K562 (cell line): ENCODE measurements at regions not wholly inside any gene's neighbourhood (a gene's known extent, or its start where the extent isn't known, plus 50 kb on each side); places are given as distances from the start of the nearest gene placed in this dataset.

Experiments
- ATAC-seq: fragments of 200-7000 bp; cut with Tn5 transposase; 3 replicates; pipeline ENCODE4 v1.9.1; 2020; ENCODE audit warnings: moderate library complexity
- BruUV-seq: library from RNA; stranded (reverse); fragments of 400-500 nt; replicated peaks from 2 replicates; lab custom pipeline; 2021; lab: Mats Ljungman, UMichigan
- CTCF ChIA-PET: fragments of 300-600 bp; formaldehyde crosslinking; extraction: SDS; loops from one replicate; lab custom pipeline; 2021; ENCODE audit warnings: low intra/inter-chr PET ratio; lab: Yijun Ruan, JAX
- POLR2A ChIA-PET: fragments of 300-600, 350-650 bp; sonication (Branson Sonifier 250); formaldehyde crosslinking; extraction: SDS; loops from one replicate; lab custom pipeline; 2021; ENCODE audit warnings: antibody characterized with exemption, inconsistent platforms; lab: Yijun Ruan, JAX
- DNase-seq, 4 experiments: peaks; one replicate each; pipeline versions ENCODE4 v3.0.0 to v3.0.0-alpha.2; 2011 to 2018; ENCODE audit warnings: low spot score in 3 of 4, mixed read lengths in 3 of 4; ENCODE audit errors: extremely low read depth in 1 of 4
- FAIRE-seq: peaks from 2 replicates; lab custom pipeline; 2011; peaks lifted over from hg19 to GRCh38; lab: Jason Lieb, UNC
- H2AFZ ChIP-seq: 2 replicates; pipeline ENCODE4 v1.6.0; 2011; ENCODE audit warnings: low read depth, low read length, control low read depth, inconsistent platforms
- H3K27ac ChIP-seq: fragments of 200-600 bp; 3 replicates; pipeline ENCODE4 v1.8.0; 2011; ENCODE audit warnings: low read depth, mild to moderate bottlenecking, control low read depth, inconsistent platforms, low read length, moderate library complexity, mixed read lengths; ENCODE audit errors: extremely low read depth
- H3K27me3 ChIP-seq, 2 experiments: fragments of 300-600 bp in 1 of 2; 2 replicates in 1 of 2; 3 replicates in 1 of 2; pipeline versions ENCODE4 v1.6.0 to v1.8.0; 2011; ENCODE audit warnings: inconsistent platforms in 2 of 2, low read length in 2 of 2, mild to moderate bottlenecking in 1 of 2, mixed read lengths in 1 of 2, moderate library complexity in 1 of 2; ENCODE audit not compliant: control insufficient read depth in 2 of 2, insufficient read depth in 2 of 2
- H3K36me3 ChIP-seq: fragments of 300-600 bp; 3 replicates; pipeline ENCODE4 v1.8.0; 2011; ENCODE audit warnings: mild to moderate bottlenecking, low read length, inconsistent platforms; ENCODE audit not compliant: control insufficient read depth, insufficient read depth
- H3K4me1 ChIP-seq, 2 experiments: fragments of 200-600 bp in 1 of 2; replicated peaks in 1 of 2; 2 replicates in 1 of 2; 3 replicates in 1 of 2; pipeline versions ENCODE4 v1.5.1 to v1.8.0; 2011; ENCODE audit warnings: inconsistent platforms in 2 of 2, low read length in 2 of 2, mild to moderate bottlenecking in 1 of 2, mixed read lengths in 1 of 2, moderate library complexity in 1 of 2; ENCODE audit not compliant: control insufficient read depth in 2 of 2, insufficient read depth in 2 of 2
- H3K4me2 ChIP-seq: 2 replicates; pipeline ENCODE4 v1.6.1; 2011; ENCODE audit warnings: low read length, control low read depth, inconsistent platforms, mixed read lengths; ENCODE audit not compliant: insufficient read depth
- H3K4me3 ChIP-seq: fragments of 200-600 bp; sonication (generic), shearing (Covaris generic); 2 replicates; pipeline ENCODE4 v1.5.1; 2016; ENCODE audit warnings: control low read depth, inconsistent platforms
- H3K79me2 ChIP-seq: fragments of 200-600 bp; 3 replicates; pipeline ENCODE4 v1.8.0; 2011; ENCODE audit warnings: low read length, inconsistent platforms; ENCODE audit not compliant: control insufficient read depth, insufficient read depth
- H3K9ac ChIP-seq, 2 experiments: 2 replicates each; pipeline versions ENCODE4 v1.6.0 to v1.6.1; 2011; ENCODE audit warnings: low read depth in 2 of 2, low read length in 2 of 2, control low read depth in 1 of 2, inconsistent platforms in 1 of 2, mild to moderate bottlenecking in 1 of 2, mixed read lengths in 1 of 2; ENCODE audit not compliant: insufficient read depth in 1 of 2
- H3K9me1 ChIP-seq: one replicate; pipeline ENCODE4 v1.6.0; 2011; ENCODE audit warnings: inconsistent platforms, mild to moderate bottlenecking, low read length, moderate library complexity; ENCODE audit not compliant: control insufficient read depth, insufficient read depth
- H3K9me3 ChIP-seq: replicated peaks from 2 replicates; pipeline ENCODE4 v1.5.1; 2011; ENCODE audit warnings: low read depth, low read length, inconsistent platforms; ENCODE audit not compliant: control insufficient read depth, insufficient read depth
- H4K20me1 ChIP-seq: replicated peaks from 2 replicates; pipeline ENCODE4 v1.6.1; 2011; ENCODE audit warnings: low read length, inconsistent platforms, mixed read lengths; ENCODE audit not compliant: control insufficient read depth, insufficient read depth
- CBX5 ChIP-seq: IDR thresholded peaks from 2 replicates; pipeline ENCODE4 v1.6.1; 2014; ENCODE audit warnings: low read depth, borderline replicate concordance
- MYBL2 ChIP-seq, 2 experiments: fragments of 450-650 bp in 1 of 2; sonication (generic) in 1 of 2; formaldehyde crosslinking in 1 of 2; IDR thresholded peaks; 2 replicates each; pipeline versions ENCODE4 v1.6.1 to v1.8.1; 2017 to 2022; ENCODE audit warnings: borderline replicate concordance in 1 of 2, inconsistent platforms in 1 of 2, low read depth in 1 of 2, mild to moderate bottlenecking in 1 of 2, missing genetic modification reagents in 1 of 2, moderate library complexity in 1 of 2
- NEUROD1 ChIP-seq: fragments of 150-350 bp; IDR thresholded peaks from 2 replicates; pipeline ENCODE4 v1.6.1; 2014; ENCODE audit warnings: borderline replicate concordance, low read length, low read depth; ENCODE audit not compliant: partially characterized antibody
- NFRKB ChIP-seq: fragments of 450-650 bp; IDR thresholded peaks from 2 replicates; pipeline ENCODE4 v1.6.1; 2016; ENCODE audit warnings: low read depth
- NR2C2 ChIP-seq, 2 experiments: fragments of 200-800 bp in 1 of 2; sonication (Bioruptor generic) in 1 of 2; sonication (generic) in 1 of 2; formaldehyde crosslinking in 1 of 2; IDR thresholded peaks; 2 replicates each; pipeline versions ENCODE4 v1.6.1 to v1.8.0; 2016 to 2022; ENCODE audit warnings: mild to moderate bottlenecking in 1 of 2, missing compliant biosample characterization in 1 of 2, missing genetic modification characterization in 1 of 2, missing genetic modification reagents in 1 of 2
- NR2F6 ChIP-seq: fragments of 450-650 bp; formaldehyde crosslinking; IDR thresholded peaks from 2 replicates; pipeline ENCODE4 v1.4.0; 2020; ENCODE audit warnings: mild to moderate bottlenecking
- OTX1 ChIP-seq: fragments of 450-650 bp; formaldehyde crosslinking; IDR thresholded peaks from 2 replicates; pipeline ENCODE4 v1.4.0; 2022; ENCODE audit warnings: mild to moderate bottlenecking
- POU5F1 ChIP-seq: fragments of 150-350 bp; IDR thresholded peaks from 2 replicates; pipeline ENCODE4 v1.6.1; 2014; ENCODE audit warnings: borderline replicate concordance, low read length, low read depth, mild to moderate bottlenecking; ENCODE audit not compliant: partially characterized antibody
- TAF15 ChIP-seq: fragments of 200-400 bp; formaldehyde crosslinking; IDR thresholded peaks from 2 replicates; pipeline ENCODE4 v1.6.1; 2017; ENCODE audit warnings: mild to moderate bottlenecking, low read depth, low read length, moderate library complexity
- TEAD2 ChIP-seq: fragments of 450-650 bp; IDR thresholded peaks from 2 replicates; pipeline ENCODE4 v1.6.1; 2016; ENCODE audit warnings: missing genetic modification characterization, control low read depth, missing compliant biosample characterization
- YY1 ChIP-seq, 3 experiments: IDR thresholded peaks; 2 replicates each; pipeline ENCODE4 v1.6.1; 2011; ENCODE audit warnings: low read length in 2 of 3, mild to moderate bottlenecking in 2 of 3, moderate library complexity in 2 of 3, borderline replicate concordance in 1 of 3, control low read depth in 1 of 3, low read depth in 1 of 3; ENCODE audit not compliant: insufficient read depth in 3 of 3, insufficient replicate concordance in 2 of 3, control insufficient read depth in 1 of 3, insufficient read length in 1 of 3; ENCODE audit errors: extremely low read depth in 1 of 3
- ZNF174 ChIP-seq: fragments of 250-450 bp; sonication (Bioruptor Pico); IDR thresholded peaks from 2 replicates; pipeline ENCODE4 v1.4.0; 2020; ENCODE audit warnings: mild to moderate bottlenecking
- ZNF212 ChIP-seq: fragments of 450-650 bp; formaldehyde crosslinking; IDR thresholded peaks from 2 replicates; pipeline ENCODE4 v1.4.0; 2020; ENCODE audit warnings: mild to moderate bottlenecking
- ZNF24 ChIP-seq: fragments of 450-650 bp; IDR thresholded peaks from 2 replicates; pipeline ENCODE4 v1.6.1; 2016
- ZNF431 ChIP-seq: sonication (generic); formaldehyde crosslinking; IDR thresholded peaks from 2 replicates; pipeline ENCODE4 v1.8.0; 2022; ENCODE audit warnings: mild to moderate bottlenecking, missing genetic modification reagents
- WGBS: fragments of 100-300 bp; shearing (Covaris generic); methylation state at CpG from one replicate; pipeline ENCODE4 v1.1.6; 2016; ENCODE audit warnings: low coverage, mixed read lengths; ENCODE audit not compliant: insufficient coverage; ENCODE audit errors: missing lambda C conversion rate; 5-methylcytosine and 5-hydroxymethylcytosine counted together
- in situ Hi-C: fragments of 300-500 bp; cut with MboI; formaldehyde crosslinking; loops from 4 replicates; pipeline ENCODE4 v1.15.0; 2018; ENCODE audit warnings: inconsistent platforms, mixed read lengths
- intact Hi-C: fragments of 100-400 bp; cut with micrococcal nuclease; formaldehyde crosslinking; loops from 2 replicates; pipeline ENCODE4 v1.14.2; 2022

DNA sequence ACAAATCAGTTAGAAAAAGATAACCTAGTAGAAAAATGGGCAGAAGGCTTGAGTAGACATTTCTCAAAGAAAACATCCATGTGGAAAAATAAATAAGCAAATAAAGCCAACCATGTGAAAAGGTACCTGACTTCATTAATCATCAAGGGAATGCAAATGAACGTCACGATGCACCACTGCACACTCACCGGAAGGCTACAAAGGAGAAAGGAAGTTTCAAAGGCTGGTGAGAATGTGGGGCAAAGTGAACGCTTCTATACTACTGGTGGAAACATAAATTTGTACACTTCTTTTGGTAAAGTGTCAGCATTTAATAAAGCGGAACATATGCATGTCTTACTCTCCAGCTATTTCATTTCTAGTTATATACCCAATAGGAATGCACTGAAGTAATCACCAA lies 166.8 kb downstream of the CSNK2A3 start:
- no peaks in the 10 kb centered on the region for H3K36me3 ChIP-seq
- BruUV-seq, result no TSS peak
- no peak overlapping the region for H2AFZ ChIP-seq
- peaks cover 11 to 18% of the 10 kb centered on the region in 2 experiments; a peak in 3 of 5 replicates for H3K27me3 ChIP-seq
- in situ Hi-C loops, result no loop called here
- no peaks in the 10 kb centered on the region for H3K4me1 ChIP-seq
- no peaks in the 10 kb centered on the region for H4K20me1 ChIP-seq
- H3K4me2 ChIP-seq, result no peak overlapping the region
- TF ChIP-seq NFRKB (no peak), ZNF431 (no peak), ZNF212 (CRISPR knock-in tag) (no peak), YY1 (IDR thresholded peaks at IDR 0.05; ENCODE audit: borderline replicate concordance in 1 of 3, control insufficient read depth in 1 of 3, extremely low read depth in 1 of 3, insufficient read depth in 3 of 3, insufficient read length in 1 of 3, insufficient replicate concordance in 2 of 3, low read depth in 1 of 3, low read length in 2 of 3) (no peak), ZNF24 (no peak), TAF15 (no peak), TEAD2 (tag) (no peak), CBX5 (no peak), OTX1 (CRISPR knock-in tag) (no peak), NR2F6 (no peak), NR2C2 (CRISPR knock-in tag; IDR thresholded peaks at IDR 0.05) (no peak), NR2C2 (tag; IDR thresholded peaks at IDR 0.05) (no peak), MYBL2 (IDR thresholded peaks at IDR 0.05; ENCODE audit: low read depth) (no peak), MYBL2 (CRISPR knock-in tag; IDR thresholded peaks at IDR 0.05; ENCODE audit: borderline replicate concordance) (no peak), POU5F1 (no peak), ZNF174 (CRISPR knock-in tag) (no peak), NEUROD1 (no peak)
- H3K9ac ChIP-seq, result no peak overlapping the region
- no peak for DNase-seq
- no peaks in the 10 kb centered on the region for H3K79me2 ChIP-seq
- POLR2A ChIA-PET, result no interaction called here
- no peak overlapping the region for H3K4me3 ChIP-seq
- CTCF ChIA-PET, result no interaction called here
- 0% methylated on average over 5 of the region's 5 CpGs for WGBS
- no peak for FAIRE-seq
- intact Hi-C loops, result no loop called here
- H3K9me3 ChIP-seq, result no peaks in the 10 kb centered on the region
- H3K27ac ChIP-seq, result no peak overlapping the region
- no peaks in the 10 kb centered on the region for H3K9me1 ChIP-seq
- ATAC-seq, result no peak
